GM19395 (cell line): ENCODE measurements at regions not wholly inside any gene's neighbourhood (a gene's known extent, or its start where the extent isn't known, plus 50 kb on each side); places are given as distances from the start of the nearest gene placed in this dataset.

ENCODE experiments used
- ATAC-seq: cut with Tn5 transposase; IDR thresholded peaks from one replicate; pipeline ENCODE4 v1.9.1; 2021; ENCODE audit warnings: mild to moderate bottlenecking, moderate library complexity; ENCODE audit not compliant: unreplicated experiment

DNA sequence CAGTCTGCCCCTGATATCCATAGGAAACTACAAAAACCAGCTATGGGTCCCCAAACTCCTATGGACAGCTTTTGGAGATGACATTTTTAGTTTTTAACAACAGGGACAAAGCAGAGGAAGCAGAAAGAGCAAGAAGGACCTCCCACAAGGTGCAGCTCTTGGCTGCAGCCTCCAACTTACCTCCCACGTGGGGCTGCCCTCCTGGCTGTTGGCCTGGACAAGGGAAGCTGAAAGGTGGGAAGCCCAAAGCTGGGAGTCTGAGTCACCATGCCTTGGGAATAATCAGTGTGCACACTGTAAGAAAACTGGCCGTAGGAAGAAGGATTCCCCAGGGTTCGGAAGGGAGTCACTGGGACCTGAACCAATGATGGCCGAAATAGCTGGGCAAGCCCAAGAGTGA is 51.8 kb upstream of the PAX1 start:
- ATAC-seq = no peak

DNA sequence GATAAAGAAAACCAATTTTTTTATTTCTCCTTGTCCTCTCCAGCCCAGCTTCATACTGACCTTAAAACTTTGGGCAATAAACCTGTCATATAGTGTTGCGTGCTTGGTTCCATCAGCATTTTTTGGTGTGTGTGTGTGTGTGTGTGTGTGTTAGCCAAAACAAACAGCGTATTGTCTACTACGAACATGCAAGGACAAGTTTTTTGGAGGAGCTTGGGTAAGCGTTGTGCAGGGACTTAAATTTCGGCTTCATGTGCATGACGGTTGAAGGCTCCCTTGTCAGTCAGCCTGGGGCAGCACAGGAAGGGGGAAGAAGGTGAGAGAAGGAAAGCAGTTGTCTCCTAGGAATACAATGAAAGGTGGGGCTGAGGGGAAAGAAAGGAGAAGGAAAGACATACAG is 62.0 kb upstream of the PAX1 start:
- ATAC-seq = no peak

DNA sequence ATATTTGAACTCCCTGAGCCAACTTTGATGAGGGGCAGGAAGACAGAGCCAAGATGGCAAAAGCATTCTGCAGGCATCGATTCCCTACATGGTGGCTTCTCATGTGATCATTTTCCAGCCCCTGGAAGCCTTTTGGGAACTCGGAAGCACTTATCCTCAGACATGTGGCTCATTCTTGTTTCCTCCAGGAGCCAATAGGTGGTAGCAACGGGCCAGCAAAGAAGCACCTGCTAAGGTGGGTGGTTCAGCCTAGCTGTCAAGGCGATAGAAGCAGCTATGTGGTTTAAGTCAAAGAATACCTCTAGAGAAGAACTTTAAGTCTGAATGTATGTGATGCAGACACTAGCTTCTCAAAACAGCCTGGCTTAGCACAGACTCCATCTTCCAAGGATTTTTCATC is 64.9 kb upstream of the PAX1 start:
- no peak for ATAC-seq

DNA sequence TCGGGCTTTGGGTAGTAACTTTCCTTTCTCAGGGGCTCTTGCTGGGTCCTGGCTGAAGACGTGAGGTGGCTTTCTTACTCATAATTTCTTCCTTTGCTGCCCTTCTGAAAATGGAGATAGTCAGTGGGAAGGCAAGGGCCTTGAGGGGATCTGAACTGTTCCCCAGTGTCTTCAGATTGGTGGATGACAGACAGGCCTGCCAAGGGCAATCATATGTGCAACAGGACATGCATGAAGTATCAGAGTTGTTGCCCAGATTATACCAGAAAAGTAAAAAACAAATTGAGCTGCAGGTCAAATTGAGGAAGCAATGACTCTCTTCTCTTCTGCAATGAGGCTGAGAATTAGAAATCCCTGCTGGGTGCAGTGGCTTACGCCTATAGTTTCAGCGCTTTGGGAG is 71.6 kb upstream of the PAX1 start:
- ATAC-seq = no peak

DNA sequence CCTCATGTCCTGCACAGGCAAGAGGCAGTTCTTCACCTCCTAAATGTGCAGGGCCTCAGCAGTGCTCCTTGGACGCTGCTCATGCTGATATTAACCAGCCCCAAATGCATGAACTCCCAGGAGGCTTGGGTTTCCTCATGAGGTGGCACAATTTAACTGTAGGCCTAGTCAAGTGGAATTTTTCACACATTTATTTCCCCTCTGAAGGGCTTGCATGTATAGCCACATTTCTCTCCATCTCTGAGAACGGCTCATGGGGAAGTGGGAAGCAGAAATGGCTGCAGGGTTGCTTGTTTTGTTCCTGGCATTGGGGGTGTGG is 72.8 kb upstream of the PAX1 start:
- no peak for ATAC-seq

DNA sequence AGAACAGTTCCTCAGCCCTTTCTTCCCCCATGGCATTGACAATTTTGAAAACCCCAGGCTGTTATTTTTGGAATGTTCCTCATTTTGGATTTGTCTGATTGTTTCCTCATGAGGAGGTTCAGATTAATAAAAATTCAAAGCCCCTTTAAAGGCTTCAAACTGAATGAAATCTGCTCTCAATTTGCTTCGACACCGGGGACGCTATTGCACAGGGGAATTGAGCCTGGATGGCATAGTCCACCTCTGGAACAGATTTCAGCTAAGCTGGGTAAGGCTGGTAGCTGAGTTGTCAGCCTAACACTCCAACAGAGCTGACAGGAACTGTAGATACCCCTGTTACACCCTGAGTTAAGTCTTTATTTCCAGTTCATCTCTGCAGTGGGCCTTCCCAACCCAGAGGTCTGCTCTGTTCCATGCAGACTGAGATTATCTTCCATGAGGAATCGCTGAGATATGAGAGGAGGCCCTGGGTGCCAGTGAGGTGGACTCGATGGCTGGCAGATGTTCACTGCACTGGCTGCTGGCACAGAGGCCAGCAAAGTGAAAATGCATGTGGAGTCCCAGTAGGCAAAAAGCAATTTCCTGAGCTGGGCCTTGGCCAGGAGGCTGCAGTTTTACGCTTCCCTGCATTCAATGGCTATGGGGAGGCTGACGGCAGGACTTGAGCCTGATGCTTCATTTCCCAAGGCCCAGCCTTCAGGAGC is 73.3 kb upstream of the PAX1 start:
- no peak for ATAC-seq

DNA sequence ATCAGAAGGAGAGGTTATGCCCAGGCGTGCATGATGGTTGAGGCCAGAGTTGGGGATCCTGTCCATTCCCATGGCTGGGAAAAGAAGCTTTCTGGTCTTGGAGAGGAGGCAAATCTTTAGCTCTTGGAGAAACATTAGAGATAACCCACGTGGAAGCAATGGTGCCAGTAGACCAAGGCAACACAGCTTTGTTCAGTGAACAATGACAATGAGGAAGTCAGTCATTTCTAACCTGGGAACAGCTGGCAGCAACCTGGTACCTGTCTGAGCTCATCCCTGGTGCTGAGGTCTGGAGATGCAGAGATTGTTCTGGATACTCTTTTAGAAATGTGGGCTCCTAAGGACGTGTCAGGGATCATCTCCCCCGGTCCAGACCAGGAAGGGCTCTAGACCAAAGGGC is 76.7 kb upstream of the PAX1 start:
- no peak for ATAC-seq

DNA sequence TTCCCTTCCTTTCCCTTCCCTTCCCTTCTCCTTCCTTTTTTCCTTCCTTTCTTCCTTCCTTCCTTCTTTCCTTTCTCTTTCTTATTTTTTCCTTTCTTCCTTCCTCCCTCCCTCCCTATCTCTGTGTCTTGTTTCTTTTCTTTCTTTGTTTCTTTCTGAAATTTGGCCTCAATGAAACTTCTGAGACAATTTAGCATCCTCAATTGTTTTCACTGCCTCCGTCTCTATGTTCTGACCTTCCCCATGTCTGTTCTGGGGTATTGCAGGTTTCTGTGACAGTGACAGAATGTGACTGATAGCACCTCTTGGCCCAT is 81.7 kb upstream of the PAX1 start:
- no peak for ATAC-seq

DNA sequence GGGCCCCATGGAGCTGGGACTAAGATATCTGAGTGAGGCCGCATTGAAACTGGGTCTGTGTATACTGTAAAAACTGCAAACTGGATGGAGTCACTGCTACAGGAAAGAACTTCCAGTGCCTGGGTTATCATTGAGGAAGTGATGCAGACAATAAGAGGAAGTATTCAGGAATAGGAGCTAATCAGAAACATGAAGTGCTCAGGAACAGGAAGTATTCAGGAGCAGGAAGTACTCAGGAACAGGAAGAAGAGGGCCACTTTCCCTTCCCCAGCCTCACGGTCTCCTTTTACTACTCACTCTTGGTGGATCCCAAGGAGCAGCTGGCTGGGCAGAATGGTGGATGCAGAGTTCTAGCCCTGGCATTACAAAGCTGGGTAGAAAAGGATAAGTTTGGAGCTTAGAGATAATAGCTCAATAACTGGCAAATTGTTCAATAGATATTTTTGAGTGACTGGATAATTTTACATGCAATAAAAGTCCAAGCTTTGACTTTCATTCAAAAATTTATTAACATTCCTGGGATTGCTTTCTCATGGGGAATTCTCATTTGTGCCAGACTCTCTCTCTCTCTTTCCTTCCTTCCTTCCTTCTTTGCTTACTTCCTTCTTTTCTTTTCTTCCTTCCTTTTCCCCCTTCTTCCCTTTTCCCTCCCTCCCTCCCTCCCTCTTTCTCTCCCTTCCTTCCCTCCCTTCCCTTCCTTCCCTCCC is 82.2 kb upstream of the PAX1 start:
- no peak for ATAC-seq

DNA sequence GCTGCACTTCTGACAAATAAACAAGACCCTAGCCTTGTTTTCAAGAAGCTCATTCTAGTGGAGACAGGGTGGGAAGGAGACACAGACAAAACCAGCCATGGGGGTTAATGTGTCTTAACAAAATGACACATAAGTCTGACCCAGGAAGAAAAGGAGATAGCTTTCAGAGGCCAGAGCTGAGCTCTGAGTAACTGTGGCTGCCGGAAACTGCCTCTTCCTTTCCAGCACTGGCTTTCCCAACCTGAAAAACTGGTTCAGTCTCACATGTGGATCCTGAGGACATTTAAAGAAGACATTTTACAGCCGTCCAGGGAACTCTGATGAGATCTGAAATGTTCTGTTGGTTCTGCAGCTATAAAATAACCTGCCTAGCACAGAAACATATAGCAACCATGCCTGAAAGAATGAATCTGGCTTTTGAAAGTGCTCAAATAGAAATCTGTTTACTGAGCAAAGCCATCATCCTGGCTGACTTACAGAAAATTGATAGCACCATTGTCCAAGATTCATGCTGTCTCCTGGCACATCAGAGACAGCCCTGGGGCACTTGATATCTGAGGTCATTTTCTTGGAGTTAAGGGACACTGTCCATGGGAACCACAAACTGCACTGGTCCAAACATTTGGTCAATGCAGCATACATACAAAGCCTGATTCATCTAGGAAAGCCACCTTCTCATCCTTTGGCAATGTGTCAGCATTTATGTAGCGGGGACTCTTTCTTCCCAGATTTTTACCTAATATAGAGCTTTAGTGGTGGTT is 83.2 kb upstream of the PAX1 start:
- ATAC-seq = no peak

DNA sequence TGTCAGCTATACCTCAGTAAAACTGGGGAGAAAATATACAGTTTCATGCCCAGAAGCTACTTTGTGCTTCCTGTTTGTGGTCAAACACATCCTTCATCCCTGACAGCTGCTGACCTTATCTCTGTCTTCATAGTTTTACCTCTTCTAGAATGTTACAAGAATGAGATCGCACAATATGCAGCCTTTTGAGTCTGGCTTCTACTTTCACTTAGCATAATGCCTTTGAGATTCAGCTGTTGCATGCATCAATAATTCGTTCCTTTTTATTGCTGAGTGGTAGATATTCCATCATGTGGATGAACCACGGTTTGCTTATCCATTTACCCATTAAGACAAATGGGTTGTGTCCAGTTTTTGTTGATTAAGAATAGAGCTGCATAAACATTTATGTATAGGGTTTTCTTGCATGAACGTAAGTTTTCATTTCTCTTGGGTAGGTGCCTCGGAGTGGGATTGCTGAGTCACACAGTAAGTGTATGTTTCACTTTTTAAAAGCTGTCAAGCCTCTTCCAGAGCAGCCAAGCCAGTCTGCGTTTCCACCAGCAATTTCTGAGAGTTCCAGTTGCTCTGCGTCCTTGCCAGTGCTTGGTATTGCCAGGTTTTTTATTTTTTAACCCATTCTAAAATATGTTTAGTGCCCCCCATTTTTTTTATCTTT is 86.6 kb upstream of the PAX1 start:
- ATAC-seq = no peak

DNA sequence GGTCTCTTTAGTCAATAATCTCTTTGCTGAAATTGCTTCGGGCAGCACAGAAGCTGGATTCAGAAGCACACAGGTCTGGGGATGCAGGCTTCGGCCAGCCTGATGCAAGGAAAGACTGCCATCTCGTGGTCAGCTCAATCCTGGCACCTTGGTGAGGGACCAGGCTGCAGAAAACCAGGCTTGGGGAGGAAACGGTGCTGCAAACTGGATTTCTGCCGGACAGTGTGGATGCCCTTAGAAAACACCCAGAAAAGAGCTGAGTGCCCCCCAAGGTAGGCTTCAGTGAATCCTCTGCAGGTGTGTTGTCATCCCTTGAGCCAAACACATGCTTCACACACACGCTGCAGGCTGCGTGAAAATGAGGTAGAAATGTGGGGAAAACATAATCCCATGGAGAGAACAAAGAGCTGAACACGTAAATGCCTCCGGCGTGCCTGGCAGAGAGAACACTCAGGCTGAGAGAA is 89.8 kb upstream of the PAX1 start:
- peak; percentile 73 for ATAC-seq

DNA sequence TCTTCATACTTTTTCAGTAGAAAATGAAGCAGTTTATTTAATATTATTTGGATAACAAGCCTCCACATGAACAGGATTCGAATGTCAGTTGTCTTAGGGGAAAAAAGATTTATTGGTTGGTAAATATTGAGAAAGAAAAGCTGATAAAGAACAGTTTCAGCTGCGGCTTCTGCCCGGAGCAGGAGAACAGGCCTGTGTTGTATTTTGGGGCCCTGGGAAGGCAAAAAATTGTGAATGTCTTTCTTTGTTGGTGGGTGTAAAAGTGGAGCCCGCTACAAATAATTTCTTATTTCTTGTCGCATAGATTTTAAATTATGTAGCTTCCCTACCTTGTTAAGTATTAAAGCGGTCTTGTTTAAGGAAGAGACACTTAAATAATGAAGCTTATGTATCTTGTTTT is 90.5 kb upstream of the PAX1 start:
- ATAC-seq = no peak

DNA sequence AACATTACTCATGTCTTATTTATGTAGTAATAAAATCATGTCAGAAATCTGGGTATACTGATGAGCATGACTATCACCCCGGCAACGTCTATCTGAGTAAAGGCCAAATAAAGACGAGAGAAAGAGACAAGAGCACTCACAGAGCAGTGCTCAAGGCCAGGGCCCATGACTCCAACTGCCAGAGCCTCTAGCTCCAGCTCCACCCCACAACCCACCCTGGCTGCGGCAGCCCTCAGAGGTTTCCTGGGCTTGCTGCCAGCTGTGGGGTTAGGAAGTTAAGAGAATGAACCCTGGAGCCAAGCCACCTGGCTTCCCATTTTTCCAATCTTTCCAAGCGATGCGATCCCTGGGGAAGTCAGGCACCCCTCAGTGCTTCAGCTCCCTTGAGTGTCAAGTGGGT is 92.0 kb upstream of the PAX1 start:
- ATAC-seq = no peak

DNA sequence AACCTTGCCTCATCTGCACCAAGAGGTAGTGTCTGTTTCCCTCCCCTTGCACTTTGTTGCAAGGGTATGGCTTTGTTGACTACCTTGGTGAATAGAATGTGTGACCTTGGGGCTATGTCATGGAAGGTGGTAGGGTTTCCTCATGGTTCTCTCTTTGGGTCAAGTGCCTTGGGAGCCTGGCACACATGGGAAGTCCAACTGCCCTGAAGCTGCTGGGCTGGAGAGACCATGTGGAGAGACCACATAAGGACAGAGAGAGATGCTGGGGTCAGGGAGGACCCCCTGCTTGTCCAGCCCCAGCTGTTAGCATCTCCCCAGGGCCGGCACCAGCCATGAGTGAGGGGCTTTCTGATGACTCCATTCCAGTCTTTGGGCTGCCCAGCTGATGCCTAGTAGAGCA is 95.5 kb upstream of the PAX1 start:
- no peak for ATAC-seq

DNA sequence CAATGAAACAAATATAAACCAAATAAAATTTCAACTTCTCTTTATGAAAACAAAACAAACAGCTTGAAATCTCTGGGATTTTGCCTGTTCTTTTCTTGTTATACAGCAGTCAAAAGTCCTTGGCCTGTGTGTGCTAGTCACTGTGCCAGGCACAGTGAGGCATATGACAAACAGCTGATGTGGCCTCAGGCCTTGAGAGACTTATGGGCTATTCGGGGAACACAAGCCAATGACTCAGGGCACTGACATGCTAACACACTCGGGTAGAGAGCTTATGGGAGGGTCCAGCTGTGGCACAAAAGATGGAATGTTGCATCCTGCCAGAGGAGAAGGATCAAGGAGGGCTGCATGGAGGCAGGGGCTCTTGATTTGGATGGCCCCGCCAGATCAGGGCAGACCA is 95.4 kb upstream of the NKX2-2 start:
- ATAC-seq = no peak

DNA sequence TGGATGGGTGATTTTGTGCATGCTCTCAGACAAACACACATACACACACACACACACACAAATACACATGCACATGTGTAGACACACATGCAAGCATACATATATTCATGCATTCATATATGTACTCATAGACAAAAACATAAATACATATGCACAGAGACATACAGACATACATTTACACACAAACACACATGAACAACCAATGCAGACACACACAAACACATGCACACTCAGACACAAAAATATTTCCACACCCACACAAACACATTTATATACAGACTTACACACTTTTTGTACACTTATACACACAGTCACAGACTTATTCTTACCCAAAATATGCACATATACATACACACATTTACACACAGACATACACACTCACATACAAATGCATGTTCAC is 94.9 kb upstream of the NKX2-2 start:
- no peak for ATAC-seq

DNA sequence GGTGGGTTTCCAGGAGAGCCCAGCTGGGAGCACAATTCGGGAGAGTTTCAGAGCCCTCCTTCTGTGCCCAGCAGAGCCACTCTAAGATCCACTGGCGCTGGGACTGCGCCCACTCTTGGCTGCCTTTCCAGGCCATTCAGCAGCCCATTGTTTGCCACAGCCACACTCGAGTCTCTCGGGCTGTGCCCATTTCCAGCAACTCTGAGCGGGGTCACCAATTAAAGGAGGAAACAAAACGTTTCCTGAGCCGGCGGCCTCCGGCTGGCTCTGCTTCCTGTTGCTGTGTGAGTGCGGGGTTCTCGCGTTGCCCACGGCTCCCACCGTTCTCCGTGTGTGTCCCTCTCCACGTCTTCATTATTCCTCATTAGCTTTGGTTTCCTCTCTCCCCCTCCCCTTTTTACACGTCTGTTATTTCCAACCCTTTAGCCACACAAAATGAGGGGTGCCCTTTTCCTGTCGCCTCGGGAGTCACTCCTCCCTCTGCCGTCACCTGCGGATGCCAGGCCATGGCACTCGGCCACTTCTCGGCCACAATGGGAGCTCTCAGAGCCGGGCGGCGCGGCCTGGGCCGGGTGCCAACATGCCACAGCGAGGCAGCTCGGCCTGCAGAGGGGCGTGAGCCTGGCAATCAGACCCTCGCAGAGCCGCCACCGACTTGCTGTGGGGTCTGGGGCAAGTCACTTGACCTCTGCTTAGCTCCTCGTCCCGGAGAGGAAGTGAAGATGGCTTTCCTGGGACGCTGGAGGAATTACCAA is 94.3 kb upstream of the NKX2-2 start:
- ATAC-seq = no peak

DNA sequence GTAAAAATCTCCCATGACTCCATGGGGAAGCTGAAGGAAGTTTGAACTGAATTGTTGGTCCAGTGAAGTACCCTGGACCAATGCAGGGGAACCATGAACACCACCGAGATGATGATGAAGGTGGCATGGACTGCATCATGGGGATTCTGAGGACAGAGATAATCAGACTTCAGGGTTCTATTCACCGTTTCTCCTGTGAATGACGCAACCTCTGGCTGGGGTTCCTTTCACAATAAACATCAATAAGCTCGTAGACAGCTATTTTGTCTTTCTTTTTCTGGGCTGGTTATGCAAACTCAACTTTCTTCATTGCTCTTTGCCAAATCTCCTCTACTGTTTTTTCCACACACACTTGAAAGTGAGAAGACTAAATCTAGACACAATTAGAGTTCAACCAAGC is 87.9 kb upstream of the NKX2-2 start:
- no peak for ATAC-seq

DNA sequence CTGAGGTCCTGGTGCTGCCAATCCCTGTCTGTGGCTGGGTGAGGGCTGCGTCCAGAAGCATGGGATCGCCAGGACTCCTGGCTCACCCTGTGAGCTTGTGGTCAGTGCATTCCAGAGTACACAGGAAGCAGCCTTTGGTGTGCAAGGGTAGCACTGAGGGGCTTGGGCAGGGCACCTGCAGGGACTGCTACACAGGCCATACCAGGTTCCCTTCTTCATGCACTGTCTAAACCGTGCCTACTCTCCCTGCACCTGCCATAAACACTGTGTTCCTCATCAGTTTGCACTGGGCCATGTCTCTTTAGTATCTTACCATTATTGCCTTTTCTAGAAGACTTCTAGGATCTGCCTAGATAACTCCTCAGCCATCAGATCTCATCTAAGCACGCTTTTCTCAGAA is 72.8 kb upstream of the NKX2-2 start:
- no peak for ATAC-seq

DNA sequence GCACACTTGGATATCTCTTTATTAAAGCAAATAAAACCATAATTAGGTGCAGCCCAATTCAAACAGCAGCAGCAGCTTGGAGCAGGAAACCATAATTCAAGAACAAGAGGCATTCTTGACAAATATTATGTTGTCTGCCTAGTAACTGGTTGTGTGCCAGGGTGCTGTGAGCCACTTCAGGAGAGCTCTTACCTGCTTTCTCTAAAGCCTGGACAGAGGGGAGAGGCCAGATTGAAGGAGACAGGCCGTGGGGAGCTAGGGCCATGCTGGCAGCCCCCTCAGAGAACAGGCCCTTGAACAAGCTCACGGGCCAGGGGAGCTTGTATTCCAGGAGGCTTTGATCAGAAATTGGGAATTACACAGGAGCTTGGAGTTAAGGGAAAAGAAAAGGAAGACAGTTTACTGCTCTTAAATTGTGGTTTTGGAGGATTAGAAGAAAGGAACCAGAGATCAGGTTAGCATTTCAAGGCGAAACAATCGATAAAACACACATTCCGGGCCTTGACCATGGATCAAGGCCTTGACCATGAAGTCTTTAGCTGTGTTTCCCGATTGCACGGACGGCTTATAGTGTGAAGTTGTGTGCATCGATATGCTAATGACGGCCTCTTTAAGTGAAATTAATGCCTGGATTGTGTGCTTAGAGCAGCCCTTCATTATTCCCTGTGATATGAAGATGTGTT is 69.8 kb upstream of the NKX2-2 start:
- ATAC-seq = no peak
